Head of caudate nucleus (tissue), 42 donors: ENCODE measurements at regions not wholly inside any gene's neighbourhood (a gene's known extent, or its start where the extent isn't known, plus 50 kb on each side); places are given as distances from the start of the nearest gene placed in this dataset.

Experiments
- DNase-seq, 42 donors: peaks; one replicate each; pipeline versions ENCODE4 v3.0.0 to v3.0.0-alpha.2; 2020 to 2021; ENCODE audit warnings: mixed read lengths in 7 of 42
- intact Hi-C: fragments of 100-400 bp; cut with DNase I; formaldehyde crosslinking; loops from one replicate; pipeline ENCODE4 v1.15.0; 2022

DNA sequence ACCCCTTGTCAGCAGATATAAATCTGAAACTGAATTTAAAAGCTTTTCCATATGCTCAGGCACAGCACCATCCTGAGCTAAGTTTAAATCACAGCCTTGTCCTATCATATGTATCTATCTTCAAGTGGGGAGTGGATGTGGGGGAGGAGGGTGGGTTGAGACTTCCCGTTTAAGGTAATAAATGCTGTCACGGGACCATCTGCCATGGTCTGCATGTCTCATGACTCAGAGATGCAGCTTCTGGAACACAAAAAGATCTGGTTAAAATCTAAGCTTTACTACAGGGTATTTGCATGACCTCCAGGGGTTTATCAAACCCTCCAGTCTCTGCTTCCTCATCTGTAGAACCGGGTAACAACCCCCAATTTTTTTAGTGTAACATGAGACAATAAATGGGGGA, 377.7 kb upstream of the ST6GAL2 start:
- no peak for DNase-seq
- intact Hi-C loops, result no loop called here

GRCh38 chr2:107264184-107264583, 378.2 kb upstream of the ST6GAL2 start:
- DNase-seq, result no peak
- intact Hi-C loops, result no loop called here

DNA sequence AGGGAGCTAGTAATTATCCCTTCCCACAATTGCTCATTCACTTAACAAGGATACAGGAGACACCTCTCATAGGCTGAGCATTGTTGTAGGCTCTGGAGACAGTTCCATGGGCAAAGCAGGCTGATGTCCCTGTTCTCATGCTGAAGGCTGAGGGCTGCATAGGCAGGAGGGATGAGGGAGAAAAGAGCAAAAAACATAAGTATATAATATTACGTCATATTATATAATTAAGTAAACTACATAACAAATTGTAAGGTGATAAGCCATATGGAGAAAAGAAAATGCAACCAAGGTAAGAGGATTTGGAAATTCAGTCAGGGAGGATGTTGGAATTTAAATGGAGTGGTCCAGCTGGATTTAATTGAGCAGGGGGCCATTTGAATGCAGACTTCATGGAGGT, 380.6 kb upstream of the ST6GAL2 start:
- DNase-seq, result no peak
- intact Hi-C loops, result no loop called here

GRCh38 chr2:107267086-107267485, 381.1 kb upstream of the ST6GAL2 start:
- DNase-seq, result no peak
- intact Hi-C loops, result no loop called here

- no peak for DNase-seq
- intact Hi-C loops, result no loop called here
Measured at GRCh38 chr2:107276034-107276433, 390.1 kb upstream of the ST6GAL2 start.

DNA sequence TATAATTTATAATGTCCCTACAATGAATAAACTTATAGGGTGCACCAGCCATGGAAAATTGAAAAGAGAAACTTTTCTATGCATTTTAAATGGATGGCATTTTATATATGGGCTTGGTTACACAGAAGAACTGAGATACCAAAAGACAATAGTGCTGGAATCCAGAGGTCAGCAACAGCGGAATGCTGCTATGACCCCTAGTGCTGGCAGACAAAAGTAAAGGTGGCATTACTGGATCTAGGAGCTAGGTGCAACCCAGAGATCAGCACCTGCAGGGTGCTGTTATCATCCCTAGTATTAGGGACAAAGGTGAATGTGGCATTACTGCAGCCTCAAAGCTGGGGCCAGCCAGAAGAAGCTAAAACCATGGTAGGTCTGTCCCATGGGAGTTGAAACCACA, 392.7 kb upstream of the ST6GAL2 start:
- DNase-seq, result no peak
- intact Hi-C loops, result no loop called here

- no peak for DNase-seq
- intact Hi-C loops, result no loop called here
Measured at GRCh38 chr2:107281637-107282036, 395.7 kb upstream of the ST6GAL2 start.

GRCh38 chr2:107282135-107282534, 396.2 kb upstream of the ST6GAL2 start:
- intact Hi-C loops, result no loop called here

DNA sequence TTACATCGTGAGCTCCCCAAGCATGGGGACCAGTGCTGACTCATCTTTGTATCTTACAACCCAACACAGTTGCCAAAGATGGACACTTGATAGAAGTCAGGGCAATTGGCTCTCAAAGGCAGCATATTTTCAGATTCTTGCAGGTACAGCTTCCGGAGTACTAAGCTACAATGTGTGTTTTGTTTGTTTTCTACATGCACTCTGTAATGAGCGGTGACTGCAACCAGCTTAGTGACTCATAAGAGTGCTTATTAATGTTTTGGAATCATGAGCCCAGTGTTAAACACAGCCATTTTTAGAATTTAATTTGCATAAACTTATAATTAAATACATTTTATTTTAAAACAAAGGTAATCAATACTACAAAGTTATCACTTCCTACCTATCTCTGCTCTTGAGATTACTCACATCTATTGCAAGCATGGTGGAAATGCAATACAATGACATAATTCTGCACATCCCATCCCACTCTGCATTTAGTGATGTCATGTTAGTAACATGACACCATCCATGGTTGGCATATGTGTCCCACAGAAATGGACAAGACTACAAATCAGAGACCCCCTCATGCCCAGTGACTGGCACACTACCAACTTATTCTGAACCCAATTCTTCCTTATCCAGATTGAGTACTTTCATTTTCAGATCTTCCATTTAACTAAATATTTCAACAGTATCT, 399.8 kb upstream of the ST6GAL2 start:
- intact Hi-C loops, result no loop called here

More at GRCh38 chr2:107282135-107282534, 396.2 kb upstream of the ST6GAL2 start:
- DNase-seq, result no peak

GRCh38 chr2:107290041-107290440, 404.1 kb upstream of the ST6GAL2 start:
- DNase-seq, result no peak
- intact Hi-C loops, result no loop called here

More for the DNA sequence above, 399.8 kb upstream of the ST6GAL2 start:
- DNase-seq, result no peak

DNA sequence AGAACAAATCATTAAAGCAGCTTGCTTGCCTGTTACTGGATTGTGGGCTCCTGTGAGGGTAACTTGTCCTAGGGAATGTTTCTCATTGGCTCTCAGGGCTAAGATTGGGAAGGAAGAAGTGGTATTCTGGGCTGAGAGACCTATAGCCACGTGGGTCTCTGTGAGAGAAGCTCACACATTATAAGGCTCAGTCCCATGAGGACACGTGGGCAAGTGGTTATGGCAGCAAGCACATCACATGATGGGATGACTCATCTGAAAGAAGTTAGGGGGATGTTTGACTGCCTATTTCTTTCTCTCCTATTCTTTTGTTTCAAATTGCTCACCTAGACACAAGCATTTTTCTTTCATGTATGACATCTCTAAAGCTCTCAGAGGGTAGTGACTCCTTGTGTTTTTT, 418.0 kb upstream of the ST6GAL2 start:
- intact Hi-C loops, result no loop called here
- no peak for DNase-seq

DNA sequence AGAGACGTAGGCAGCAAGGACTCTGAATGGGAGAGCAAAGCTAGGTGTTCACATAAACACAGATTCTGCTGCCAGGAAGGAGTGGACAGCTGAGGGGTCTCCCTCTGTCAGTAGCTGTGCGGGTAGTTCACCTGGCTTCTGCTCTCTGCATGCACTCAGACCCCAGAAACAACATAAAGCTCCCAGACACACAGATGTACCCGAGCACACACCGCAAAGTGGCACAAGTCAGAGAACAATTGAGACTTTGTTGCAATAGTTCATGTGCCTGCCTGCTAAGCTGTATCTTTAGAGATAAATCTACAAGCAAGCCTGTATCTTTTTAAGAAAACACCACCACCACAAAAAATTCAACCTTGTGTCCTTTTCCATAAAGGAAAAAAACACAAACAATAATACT, 420.0 kb upstream of the ST6GAL2 start:
- no peak for DNase-seq
- intact Hi-C loops, result no loop called here

DNA sequence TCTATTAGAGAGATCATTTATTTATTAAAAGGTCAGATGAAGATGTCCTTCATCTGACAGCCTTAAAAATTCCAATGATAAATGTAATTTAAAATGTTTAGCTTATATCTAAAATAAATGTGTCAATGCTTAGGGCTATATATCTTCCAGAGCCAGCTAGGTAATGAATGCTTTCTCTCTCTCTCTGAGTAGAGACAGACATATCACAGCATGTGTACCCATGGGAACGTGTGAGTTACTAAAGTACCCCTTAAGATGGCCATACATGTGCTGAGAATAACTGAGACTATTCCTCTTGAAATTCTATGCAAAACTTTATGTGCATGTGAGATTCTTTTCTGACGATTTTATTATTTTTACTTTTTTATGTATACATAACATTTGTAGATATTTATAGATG, 420.9 kb upstream of the ST6GAL2 start:
- DNase-seq, result no peak
- intact Hi-C loops, result no loop called here

- intact Hi-C loops, result no loop called here
- DNase-seq, result no peak
Measured at GRCh38 chr2:107308835-107309234, 422.9 kb upstream of the ST6GAL2 start.

GRCh38 chr2:107312240-107312639, 426.3 kb upstream of the ST6GAL2 start:
- DNase-seq, result no peak
- intact Hi-C loops, result no loop called here

- no peak for DNase-seq
- intact Hi-C loops, result no loop called here
Measured at GRCh38 chr2:107313316-107313715, 427.3 kb upstream of the ST6GAL2 start.

GRCh38 chr2:107320881-107321280, 434.9 kb upstream of the ST6GAL2 start:
- DNase-seq, result no peak
- intact Hi-C loops, result no loop called here

DNA sequence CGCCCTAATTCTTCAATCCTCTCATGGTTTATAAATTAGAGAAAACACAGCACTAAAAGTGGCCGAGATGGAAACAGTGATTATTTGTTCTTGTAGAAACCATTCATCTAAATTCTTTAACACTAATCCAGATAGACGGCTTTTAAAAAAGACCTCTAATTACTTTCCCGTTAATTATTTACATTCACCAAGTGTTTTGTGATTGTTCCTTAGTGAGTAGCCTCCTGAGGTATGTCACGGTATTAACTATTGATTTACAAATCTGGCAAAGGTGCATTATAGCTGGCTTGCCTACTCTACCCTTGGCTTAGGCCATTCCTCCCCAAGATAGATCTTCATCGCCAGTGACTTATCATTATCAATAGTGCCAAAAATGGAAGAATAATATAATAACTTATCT, 436.4 kb upstream of the ST6GAL2 start:
- intact Hi-C loops, result no loop called here

GRCh38 chr2:107323946-107324565, 438.1 kb upstream of the ST6GAL2 start:
- DNase-seq, result no peak
- intact Hi-C loops, result no loop called here

More for the DNA sequence above, 436.4 kb upstream of the ST6GAL2 start:
- DNase-seq, result no peak

GRCh38 chr2:107325981-107326786, 440.2 kb upstream of the ST6GAL2 start:
- peak in 10 of 42 donors; percentile 2 to 47 (median 16) for DNase-seq
- intact Hi-C loops, result no loop called here
